GM23338 (cell line): ENCODE measurements at regions not wholly inside any gene's neighbourhood (a gene's known extent, or its start where the extent isn't known, plus 50 kb on each side); places are given as distances from the start of the nearest gene placed in this dataset.

Experiments
- CREB1 ChIP-seq: fragments of 250-450 bp; sonication (Bioruptor Pico); IDR thresholded peaks from 2 replicates; pipeline ENCODE4 v1.5.0; 2020; ENCODE audit warnings: low read depth, mild to moderate bottlenecking, moderate library complexity
- CTCF ChIP-seq, 2 experiments: fragments of 200-600 bp in 1 of 2; sonication (generic) in 1 of 2; conservative IDR thresholded peaks; 2 replicates each; pipeline versions ENCODE4 v1.5.1 to v1.6.1; 2016 to 2017; ENCODE audit warnings: antibody characterized with exemption in 2 of 2, low read depth in 2 of 2, mild to moderate bottlenecking in 2 of 2, moderate library complexity in 1 of 2
- ETS1 ChIP-seq: IDR thresholded peaks from 2 replicates; pipeline ENCODE4 v1.6.1; 2016; ENCODE audit warnings: antibody characterized with exemption
- EZH2 ChIP-seq: fragments of 200-600 bp; sonication (generic); IDR thresholded peaks from one replicate; pipeline ENCODE4 v1.8.0; 2017; ENCODE audit warnings: antibody characterized with exemption, mild to moderate bottlenecking, low read depth; ENCODE audit not compliant: unreplicated experiment
- EZH2phosphoT487 ChIP-seq: fragments of 200-600 bp; sonication (generic); IDR thresholded peaks from one replicate; pipeline ENCODE4 v1.8.1; 2018; ENCODE audit warnings: antibody characterized with exemption; ENCODE audit not compliant: unreplicated experiment
- JUNB ChIP-seq: IDR thresholded peaks from one replicate; pipeline ENCODE4 v1.6.1; 2016; ENCODE audit warnings: antibody characterized with exemption; ENCODE audit not compliant: unreplicated experiment
- POLR2AphosphoS5 ChIP-seq: IDR thresholded peaks from 2 replicates; pipeline ENCODE4 v1.6.1; 2016; ENCODE audit warnings: antibody characterized with exemption, low read depth
- REST ChIP-seq: IDR thresholded peaks from one replicate; pipeline ENCODE4 v1.6.1; 2018; ENCODE audit warnings: antibody characterized with exemption; ENCODE audit not compliant: unreplicated experiment
- ZNF114 ChIP-seq: fragments of 250-450 bp; sonication (Bioruptor Pico); IDR thresholded peaks from 2 replicates; pipeline ENCODE4 v1.5.0; 2020; ENCODE audit warnings: mild to moderate bottlenecking, moderate library complexity
- ZNF331 ChIP-seq: fragments of 250-450 bp; sonication (Bioruptor Pico); IDR thresholded peaks from 2 replicates; pipeline ENCODE4 v1.5.0; 2020; ENCODE audit warnings: low read depth, mild to moderate bottlenecking, moderate library complexity
- ZNF462 ChIP-seq: fragments of 250-450 bp; sonication (Bioruptor Pico); IDR thresholded peaks from 2 replicates; pipeline ENCODE4 v1.5.0; 2020; ENCODE audit warnings: mild to moderate bottlenecking, moderate library complexity

- TF ChIP-seq CTCF (conservative IDR thresholded peaks at IDR 0.05; ENCODE audit: low read depth in 2 of 2) (no peak), REST (no peak), EZH2 (no peak), CREB1 (CRISPR knock-in tag) (no peak), POLR2AphosphoS5 (no peak), JUNB (no peak), ZNF331 (CRISPR knock-in tag) (no peak), EZH2phosphoT487 (no peak), ETS1 (no peak), ZNF462 (CRISPR knock-in tag) (no peak), ZNF114 (CRISPR knock-in tag) (no peak)
Observed at GRCh38 chr6:1495344-1495743, 106.0 kb downstream of the FOXF2 start.
